KMS-11 (cell line): ENCODE measurements at regions not wholly inside any gene's neighbourhood (a gene's known extent, or its start where the extent isn't known, plus 50 kb on each side); places are given as distances from the start of the nearest gene placed in this dataset.

ENCODE experiments used
- H2AFZ ChIP-seq: fragments of 200-600 bp; sonication (generic); 2 replicates; pipeline ENCODE4 v1.6.1; 2016; ENCODE audit warnings: antibody characterized with exemption, mixed run types, low read depth
- H3K27ac ChIP-seq: fragments of 200-600 bp; sonication (generic); 2 replicates; pipeline ENCODE4 v1.6.1; 2016; ENCODE audit warnings: mild to moderate bottlenecking, mixed run types
- H3K27me3 ChIP-seq: fragments of 200-600 bp; sonication (generic); 2 replicates; pipeline ENCODE4 v1.6.1; 2017; ENCODE audit warnings: mild to moderate bottlenecking, low read depth, mixed run types, moderate library complexity; ENCODE audit not compliant: insufficient read depth
- H3K36me3 ChIP-seq: fragments of 200-600 bp; sonication (generic); 2 replicates; pipeline ENCODE4 v1.6.1; 2017; ENCODE audit warnings: mild to moderate bottlenecking, mixed run types; ENCODE audit not compliant: insufficient read depth
- H3K4me1 ChIP-seq: fragments of 200-600 bp; sonication (generic); 2 replicates; pipeline ENCODE4 v1.6.1; 2016; ENCODE audit warnings: mild to moderate bottlenecking, low read depth, mixed run types; ENCODE audit not compliant: poor library complexity, severe bottlenecking
- H3K4me2 ChIP-seq: fragments of 200-600 bp; sonication (generic); 2 replicates; pipeline ENCODE4 v1.7.0; 2016; ENCODE audit warnings: mild to moderate bottlenecking, mixed run types
- H3K4me3 ChIP-seq: fragments of 200-600 bp; sonication (generic); IDR thresholded peaks from 2 replicates; pipeline ENCODE4 v1.6.1; 2017; ENCODE audit warnings: low read depth, low read length, mixed read lengths; ENCODE audit not compliant: insufficient read depth
- H3K79me2 ChIP-seq: fragments of 200-600 bp; sonication (generic); 2 replicates; pipeline ENCODE4 v1.6.1; 2016; ENCODE audit warnings: low read depth, mixed run types; ENCODE audit not compliant: insufficient read depth
- H3K9ac ChIP-seq: fragments of 200-600 bp; sonication (generic); 2 replicates; pipeline ENCODE4 v1.6.1; 2016; ENCODE audit warnings: mild to moderate bottlenecking, mixed run types
- H4K20me1 ChIP-seq: fragments of 200-600 bp; sonication (generic); 2 replicates; pipeline ENCODE4 v1.6.1; 2016; ENCODE audit warnings: mild to moderate bottlenecking, mixed run types; ENCODE audit not compliant: insufficient read depth
- TF ChIP-seq, protein P1 (sequence below): fragments of 200-600 bp; sonication (generic); conservative IDR thresholded peaks from 2 replicates; pipeline ENCODE4 v1.6.1; 2017; ENCODE audit warnings: low read depth, mild to moderate bottlenecking, antibody characterized with exemption, low read length, moderate library complexity, mixed read lengths

- no peaks in the 10 kb centered on the region for H3K36me3 ChIP-seq
- no peak overlapping the region for H2AFZ ChIP-seq
- no peak overlapping the region for H3K4me3 ChIP-seq
- no peaks in the 10 kb centered on the region for H3K27me3 ChIP-seq
- no peak overlapping the region for H3K9ac ChIP-seq
- no peaks in the 10 kb centered on the region for H3K79me2 ChIP-seq
- no peak overlapping the region for H3K4me2 ChIP-seq
- H3K27ac ChIP-seq: no peak overlapping the region
- TF ChIP-seq, protein P1, sequence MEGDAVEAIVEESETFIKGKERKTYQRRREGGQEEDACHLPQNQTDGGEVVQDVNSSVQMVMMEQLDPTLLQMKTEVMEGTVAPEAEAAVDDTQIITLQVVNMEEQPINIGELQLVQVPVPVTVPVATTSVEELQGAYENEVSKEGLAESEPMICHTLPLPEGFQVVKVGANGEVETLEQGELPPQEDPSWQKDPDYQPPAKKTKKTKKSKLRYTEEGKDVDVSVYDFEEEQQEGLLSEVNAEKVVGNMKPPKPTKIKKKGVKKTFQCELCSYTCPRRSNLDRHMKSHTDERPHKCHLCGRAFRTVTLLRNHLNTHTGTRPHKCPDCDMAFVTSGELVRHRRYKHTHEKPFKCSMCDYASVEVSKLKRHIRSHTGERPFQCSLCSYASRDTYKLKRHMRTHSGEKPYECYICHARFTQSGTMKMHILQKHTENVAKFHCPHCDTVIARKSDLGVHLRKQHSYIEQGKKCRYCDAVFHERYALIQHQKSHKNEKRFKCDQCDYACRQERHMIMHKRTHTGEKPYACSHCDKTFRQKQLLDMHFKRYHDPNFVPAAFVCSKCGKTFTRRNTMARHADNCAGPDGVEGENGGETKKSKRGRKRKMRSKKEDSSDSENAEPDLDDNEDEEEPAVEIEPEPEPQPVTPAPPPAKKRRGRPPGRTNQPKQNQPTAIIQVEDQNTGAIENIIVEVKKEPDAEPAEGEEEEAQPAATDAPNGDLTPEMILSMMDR: no peak
- H4K20me1 ChIP-seq: no peaks in the 10 kb centered on the region
- no peaks in the 10 kb centered on the region for H3K4me1 ChIP-seq
Observed at GRCh38 chr4:11178433-11178832, 250.3 kb downstream of the HS3ST1 start.

DNA sequence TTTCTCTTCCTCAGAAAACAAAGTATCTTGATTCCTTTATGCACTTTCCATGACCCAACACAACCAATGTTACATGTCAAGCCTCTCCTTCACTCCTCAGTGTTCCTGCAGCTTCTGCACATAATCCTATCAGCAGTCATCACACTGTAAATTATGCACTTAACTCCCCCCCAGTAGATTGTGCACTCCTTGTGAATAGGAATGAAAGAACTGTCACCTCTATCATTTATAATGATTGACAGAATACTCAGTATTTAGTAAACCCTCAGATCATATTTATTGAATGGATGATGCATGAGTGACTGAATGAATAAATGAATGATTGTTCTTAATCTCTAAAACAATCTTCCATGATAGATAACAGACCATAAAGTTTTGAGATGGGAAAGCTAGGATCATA lies 253.3 kb downstream of the HS3ST1 start:
- Histone ChIP-seq H3K4me3 (no peak overlapping the region), H3K79me2 (no peaks in the 10 kb centered on the region), H3K9ac (no peak overlapping the region), H3K36me3 (no peaks in the 10 kb centered on the region), H3K27ac (no peak overlapping the region), H4K20me1 (no peaks in the 10 kb centered on the region), H3K4me2 (no peak overlapping the region), H3K27me3 (no peaks in the 10 kb centered on the region), H3K4me1 (no peaks in the 10 kb centered on the region), H2AFZ (no peak overlapping the region)
- TF ChIP-seq, protein P1: no peak

GRCh38 chr4:11166606-11167005 lies 262.1 kb downstream of the HS3ST1 start:
- Histone ChIP-seq H3K36me3 (no peaks in the 10 kb centered on the region), H4K20me1 (no peaks in the 10 kb centered on the region), H3K4me3 (no peak overlapping the region), H2AFZ (no peak overlapping the region), H3K27me3 (no peaks in the 10 kb centered on the region), H3K79me2 (no peaks in the 10 kb centered on the region), H3K9ac (no peak overlapping the region), H3K4me2 (no peak overlapping the region), H3K27ac (no peak overlapping the region), H3K4me1 (no peaks in the 10 kb centered on the region)
- TF ChIP-seq, protein P1: no peak

DNA sequence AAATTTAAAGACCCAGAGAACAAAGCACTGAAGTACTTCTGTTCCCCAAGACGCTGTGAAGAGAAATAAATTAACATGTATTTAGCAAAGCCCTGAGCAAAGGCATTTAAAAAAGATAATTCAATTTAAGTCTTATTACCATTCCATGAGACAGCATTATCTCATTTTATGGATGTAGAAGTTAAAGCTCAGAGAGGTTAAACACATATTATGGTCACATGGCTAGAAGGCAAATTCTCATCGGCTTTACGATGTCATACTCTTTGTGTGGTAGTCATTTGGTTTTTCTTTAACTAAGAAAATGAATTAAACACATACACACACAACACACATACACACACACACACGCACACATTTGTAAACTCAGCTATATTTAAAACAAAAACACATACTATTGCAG lies 262.7 kb downstream of the HS3ST1 start:
- Histone ChIP-seq H3K4me2 (no peak overlapping the region), H3K27ac (no peak overlapping the region), H3K9ac (no peak overlapping the region), H4K20me1 (no peaks in the 10 kb centered on the region), H3K79me2 (no peaks in the 10 kb centered on the region), H3K36me3 (no peaks in the 10 kb centered on the region), H3K4me3 (no peak overlapping the region), H3K4me1 (no peaks in the 10 kb centered on the region), H2AFZ (no peak overlapping the region), H3K27me3 (no peaks in the 10 kb centered on the region)
- TF ChIP-seq, protein P1: no peak
